Retinal pigment epithelial cell (primary cell): ENCODE measurements at regions not wholly inside any gene's neighbourhood (a gene's known extent, or its start where the extent isn't known, plus 50 kb on each side); places are given as distances from the start of the nearest gene placed in this dataset.

Source experiments
- DNase-seq: peaks from one replicate; pipeline ENCODE4 v3.0.0-alpha.2; 2010; ENCODE audit warnings: low read depth
- H3K4me3 ChIP-seq: 2 replicates; pipeline ENCODE4 v1.5.1; 2011; ENCODE audit warnings: mild to moderate bottlenecking, low read length, control low read depth, moderate library complexity
- TF ChIP-seq, protein P1 (sequence below): conservative IDR thresholded peaks from 2 replicates; pipeline ENCODE4 v1.5.1; 2011; ENCODE audit warnings: low read depth, low read length, control low read depth, inconsistent platforms

DNA sequence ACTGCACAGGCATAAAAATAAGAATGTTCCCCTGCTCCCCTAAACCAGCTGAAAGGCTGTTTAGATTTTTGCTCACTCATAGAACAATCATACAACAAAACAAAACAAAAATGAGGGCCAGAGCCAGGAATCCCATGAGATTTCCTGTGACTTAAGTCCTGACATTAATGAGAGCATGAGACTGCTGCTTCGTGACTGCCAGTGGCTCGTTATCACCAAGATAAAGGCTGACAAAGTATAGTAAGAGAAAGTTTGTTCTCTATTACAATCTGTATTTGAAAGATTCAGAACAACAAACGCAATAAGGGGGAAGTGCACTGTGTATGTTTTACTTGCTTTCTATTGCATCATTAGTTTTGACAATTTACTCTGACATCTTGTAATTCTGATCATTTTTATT lies 837.1 kb upstream of the C9orf72 start:
- DNase-seq, result peak; percentile 5
- TF ChIP-seq, protein P1, sequence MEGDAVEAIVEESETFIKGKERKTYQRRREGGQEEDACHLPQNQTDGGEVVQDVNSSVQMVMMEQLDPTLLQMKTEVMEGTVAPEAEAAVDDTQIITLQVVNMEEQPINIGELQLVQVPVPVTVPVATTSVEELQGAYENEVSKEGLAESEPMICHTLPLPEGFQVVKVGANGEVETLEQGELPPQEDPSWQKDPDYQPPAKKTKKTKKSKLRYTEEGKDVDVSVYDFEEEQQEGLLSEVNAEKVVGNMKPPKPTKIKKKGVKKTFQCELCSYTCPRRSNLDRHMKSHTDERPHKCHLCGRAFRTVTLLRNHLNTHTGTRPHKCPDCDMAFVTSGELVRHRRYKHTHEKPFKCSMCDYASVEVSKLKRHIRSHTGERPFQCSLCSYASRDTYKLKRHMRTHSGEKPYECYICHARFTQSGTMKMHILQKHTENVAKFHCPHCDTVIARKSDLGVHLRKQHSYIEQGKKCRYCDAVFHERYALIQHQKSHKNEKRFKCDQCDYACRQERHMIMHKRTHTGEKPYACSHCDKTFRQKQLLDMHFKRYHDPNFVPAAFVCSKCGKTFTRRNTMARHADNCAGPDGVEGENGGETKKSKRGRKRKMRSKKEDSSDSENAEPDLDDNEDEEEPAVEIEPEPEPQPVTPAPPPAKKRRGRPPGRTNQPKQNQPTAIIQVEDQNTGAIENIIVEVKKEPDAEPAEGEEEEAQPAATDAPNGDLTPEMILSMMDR, result no peak
- no peak overlapping the region for H3K4me3 ChIP-seq

DNA sequence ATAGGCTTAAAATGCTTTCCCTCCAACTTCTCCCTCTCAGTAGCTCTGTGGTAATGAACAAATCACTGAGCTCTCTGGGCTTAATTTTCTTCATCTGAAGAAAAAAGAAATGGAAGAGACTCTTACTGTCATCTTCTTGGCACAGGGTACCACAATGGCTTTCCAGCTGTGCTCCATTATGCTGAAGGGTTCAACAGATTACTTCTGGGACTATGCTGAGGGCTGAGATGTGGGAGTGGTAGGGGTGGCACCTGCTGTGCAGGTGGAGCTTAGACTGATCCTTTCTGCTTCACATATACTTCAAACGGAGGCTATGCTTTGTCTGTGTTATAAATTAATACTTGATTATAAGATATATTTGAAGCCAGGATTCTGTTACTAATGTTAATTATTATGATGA lies 840.2 kb upstream of the C9orf72 start:
- TF ChIP-seq, protein P1, result no peak
- H3K4me3 ChIP-seq, result no peak overlapping the region
- DNase-seq, result no peak

DNA sequence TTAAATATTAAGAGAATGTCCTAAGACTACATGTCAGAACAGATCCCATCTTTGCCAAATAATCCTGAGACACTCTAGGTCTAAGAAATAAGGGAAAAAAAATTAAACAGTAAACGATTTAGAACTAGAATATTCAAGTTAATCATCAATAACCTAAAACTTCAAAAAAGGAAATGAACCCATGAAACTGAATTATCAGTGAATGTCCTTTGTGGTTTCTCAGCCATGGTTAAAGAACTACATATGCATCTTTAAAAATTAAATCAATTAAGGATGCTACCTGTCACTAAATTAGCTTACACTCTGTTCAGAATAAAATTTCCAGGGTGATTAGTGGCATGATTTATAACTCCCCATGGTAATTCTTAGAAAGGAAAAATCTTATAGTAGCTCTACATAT lies 850.0 kb upstream of the C9orf72 start:
- TF ChIP-seq, protein P1, result no peak
- DNase-seq, result no peak
- no peak overlapping the region for H3K4me3 ChIP-seq

DNA sequence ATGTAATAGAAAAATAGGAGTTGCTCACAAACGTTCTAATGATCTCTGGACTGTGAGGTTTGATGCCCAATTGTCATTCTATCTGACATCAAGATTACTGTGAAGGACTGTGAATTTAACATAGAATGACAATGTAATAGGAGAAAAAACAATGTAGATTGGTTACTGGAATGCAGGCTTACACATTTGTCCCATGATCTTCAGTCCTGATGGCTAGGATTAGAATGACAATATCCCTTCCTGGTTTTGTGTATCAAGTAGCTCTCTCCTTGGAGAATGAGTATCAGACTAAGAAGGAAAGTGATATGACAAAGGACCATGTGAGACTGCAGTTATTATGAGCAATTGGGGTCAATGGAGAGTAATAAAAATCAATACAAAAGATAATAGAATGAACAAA lies 862.2 kb upstream of the C9orf72 start:
- no peak overlapping the region for H3K4me3 ChIP-seq
- no peak for DNase-seq
- TF ChIP-seq, protein P1, result no peak

DNA sequence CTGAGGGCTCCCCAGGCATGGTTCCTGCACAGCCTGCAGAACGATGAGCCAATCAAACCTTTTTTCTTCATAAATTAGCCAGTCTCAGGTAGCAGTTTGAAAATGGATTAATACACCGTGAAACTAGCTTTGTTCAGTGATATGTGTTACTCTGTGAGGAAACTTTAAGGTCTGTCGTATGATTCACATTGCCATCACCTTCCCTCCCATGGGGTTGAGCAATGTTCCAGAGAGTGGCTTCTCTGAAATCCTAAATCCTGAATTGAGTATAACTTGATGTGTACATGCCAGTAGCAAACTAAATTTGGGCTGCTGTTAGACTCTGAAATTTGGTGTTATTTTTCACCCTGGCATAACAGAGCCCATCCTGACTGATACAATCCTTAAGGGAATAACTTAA lies 866.4 kb upstream of the C9orf72 start:
- TF ChIP-seq, protein P1, result no peak
- H3K4me3 ChIP-seq, result no peak overlapping the region
- DNase-seq, result no peak

DNA sequence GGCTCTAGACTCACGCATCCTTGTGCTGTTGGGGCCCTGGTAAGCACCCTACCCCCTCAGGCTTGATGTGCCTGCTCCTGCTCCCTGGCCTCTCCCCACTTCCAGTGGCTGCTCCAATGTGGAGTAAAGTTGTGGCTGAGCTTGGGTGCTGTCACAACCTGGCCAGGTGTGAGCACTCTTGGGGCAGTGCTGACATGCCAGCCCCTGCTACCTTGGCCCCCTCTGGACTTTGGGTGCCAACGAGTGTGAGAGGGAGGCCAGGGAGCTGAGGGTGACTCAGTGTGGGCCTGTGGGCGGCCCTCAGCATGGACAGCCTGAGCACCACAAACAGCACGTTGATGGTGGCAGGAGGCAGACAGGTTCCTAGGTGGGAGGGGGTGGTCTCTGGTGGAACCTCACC lies 870.2 kb upstream of the C9orf72 start:
- H3K4me3 ChIP-seq, result no peak overlapping the region
- no peak for DNase-seq
- TF ChIP-seq, protein P1, result no peak

DNA sequence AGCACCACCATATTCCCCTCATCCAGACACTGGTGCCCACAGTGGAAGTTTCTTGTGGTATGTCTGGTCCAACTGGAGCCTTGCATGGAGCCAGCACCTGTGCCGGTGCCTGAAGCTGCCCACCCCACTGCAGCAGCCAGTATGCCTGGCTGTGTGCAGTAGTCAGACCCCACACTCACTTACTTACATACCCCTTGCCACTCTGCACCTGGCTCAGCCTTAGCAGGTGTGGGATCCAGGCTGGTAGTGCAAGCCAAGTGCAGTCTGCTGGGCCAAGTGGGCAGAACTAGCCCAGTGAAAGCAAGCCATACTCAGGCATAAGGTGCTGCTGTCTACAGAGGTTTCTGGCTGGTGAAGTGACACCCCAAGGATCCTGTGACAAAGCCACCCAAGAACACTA lies 871.4 kb upstream of the C9orf72 start:
- TF ChIP-seq, protein P1, result no peak
- no peak overlapping the region for H3K4me3 ChIP-seq
- DNase-seq, result no peak
